ENCODE measurements at regions not wholly inside any gene's neighbourhood (a gene's known extent, or its start where the extent isn't known, plus 50 kb on each side); places are given as distances from the start of the nearest gene placed in this dataset.

DNA sequence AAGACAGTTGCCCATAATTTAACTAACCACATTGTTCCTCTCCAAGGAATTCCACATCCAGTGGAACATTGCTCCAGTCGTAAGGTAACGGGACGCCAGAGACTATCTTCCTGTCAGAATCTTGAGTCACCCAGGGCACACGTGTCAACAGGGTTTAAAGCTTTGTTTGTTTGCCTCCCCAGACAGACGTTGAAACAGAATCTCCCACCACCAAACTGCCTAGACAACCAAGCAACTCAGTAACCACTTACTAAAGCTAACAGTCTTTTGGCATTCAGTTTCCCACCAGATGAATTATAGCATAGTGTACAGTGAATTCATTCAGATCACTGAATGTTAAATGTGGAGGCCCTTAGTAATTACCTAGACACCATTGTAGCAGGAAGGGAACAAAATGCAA, 439.5 kb downstream of the PLPP3 start:
- no peak for TF ChIP-seq EZH2 (IDR thresholded peaks at IDR 0.05)
- no peak for TF ChIP-seq POLR2AphosphoS5 (IDR thresholded peaks at IDR 0.05; ENCODE audit: borderline replicate concordance, low read depth, low read length)
